GM12878 (cell line): ENCODE measurements at regions not wholly inside any gene's neighbourhood (a gene's known extent, or its start where the extent isn't known, plus 50 kb on each side); places are given as distances from the start of the nearest gene placed in this dataset.

Experiments used
- BCL11A ChIP-seq: IDR thresholded peaks from 2 replicates; pipeline ENCODE4 v1.6.1; 2011; ENCODE audit warnings: low read depth, low read length
- BRCA1 ChIP-seq: IDR thresholded peaks from 2 replicates; pipeline ENCODE4 v1.6.1; 2011; ENCODE audit warnings: low read depth, low read length, improper control_type of control experiment
- IKZF2 ChIP-seq, 2 experiments: fragments of 450-650 bp; IDR thresholded peaks; 2 replicates each; pipeline ENCODE4 v1.6.1; 2017; ENCODE audit warnings: mild to moderate bottlenecking in 2 of 2, moderate library complexity in 2 of 2
- NR2F1 ChIP-seq: fragments of 450-650 bp; conservative IDR thresholded peaks from 2 replicates; pipeline ENCODE4 v1.6.1; 2017; ENCODE audit warnings: mild to moderate bottlenecking
- NRF1 ChIP-seq: conservative IDR thresholded peaks from 2 replicates; pipeline ENCODE4 v1.6.1; 2011; ENCODE audit warnings: mild to moderate bottlenecking, low read depth, low read length, improper control_type of control experiment
- SMAD1 ChIP-seq: fragments of 450-650 bp; IDR thresholded peaks from 2 replicates; pipeline ENCODE4 v1.6.1; 2018; ENCODE audit warnings: mild to moderate bottlenecking, low read depth; ENCODE audit not compliant: partially characterized antibody
- TF ChIP-seq, protein P1 (sequence below): IDR thresholded peaks from 2 replicates; pipeline ENCODE4 v1.6.1; 2012; ENCODE audit warnings: improper control_type of control experiment, low read depth, low read length; ENCODE audit not compliant: insufficient replicate concordance
- TF ChIP-seq, protein P2 (sequence below), 3 experiments: IDR thresholded peaks in 2 of 3; conservative IDR thresholded peaks in 1 of 3; 2 replicates each; pipeline ENCODE4 v1.5.1; 2011; ENCODE audit warnings: low read depth in 3 of 3, low read length in 3 of 3, mild to moderate bottlenecking in 3 of 3, control low read depth in 2 of 3, moderate library complexity in 2 of 3, inconsistent platforms in 1 of 3, mixed read lengths in 1 of 3; ENCODE audit not compliant: control insufficient read depth in 2 of 3, insufficient read depth in 1 of 3; ENCODE audit errors: extremely low read depth in 1 of 3

DNA sequence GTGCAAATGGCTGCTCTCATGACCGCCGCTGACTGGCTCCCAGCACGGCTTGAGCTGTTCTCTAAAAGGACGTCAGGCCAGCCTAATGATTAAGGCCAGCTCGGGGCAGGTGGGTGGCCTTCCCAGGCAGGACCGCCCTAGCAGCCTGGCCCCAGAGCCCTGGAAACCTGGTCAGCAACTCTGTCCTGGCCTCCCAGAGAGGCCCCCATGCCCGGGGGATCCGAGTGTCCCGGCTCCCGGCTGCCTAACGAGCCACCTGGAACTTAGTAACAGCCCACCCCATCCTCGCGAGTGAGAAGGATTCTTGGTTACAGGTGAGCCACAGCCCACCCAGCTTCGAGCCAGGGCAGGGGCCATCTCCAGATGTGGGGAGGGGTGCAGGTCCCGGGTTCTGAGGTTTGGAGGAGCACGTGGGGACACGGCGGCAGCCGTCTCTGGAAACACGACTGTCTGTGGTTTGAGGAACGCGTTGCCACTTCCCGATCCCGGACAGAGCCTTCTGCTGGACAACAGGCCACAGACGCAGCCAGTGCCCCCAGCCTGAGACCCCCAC, 73.8 kb upstream of the FBRSL1 start (continued):
- TF ChIP-seq, protein P1, sequence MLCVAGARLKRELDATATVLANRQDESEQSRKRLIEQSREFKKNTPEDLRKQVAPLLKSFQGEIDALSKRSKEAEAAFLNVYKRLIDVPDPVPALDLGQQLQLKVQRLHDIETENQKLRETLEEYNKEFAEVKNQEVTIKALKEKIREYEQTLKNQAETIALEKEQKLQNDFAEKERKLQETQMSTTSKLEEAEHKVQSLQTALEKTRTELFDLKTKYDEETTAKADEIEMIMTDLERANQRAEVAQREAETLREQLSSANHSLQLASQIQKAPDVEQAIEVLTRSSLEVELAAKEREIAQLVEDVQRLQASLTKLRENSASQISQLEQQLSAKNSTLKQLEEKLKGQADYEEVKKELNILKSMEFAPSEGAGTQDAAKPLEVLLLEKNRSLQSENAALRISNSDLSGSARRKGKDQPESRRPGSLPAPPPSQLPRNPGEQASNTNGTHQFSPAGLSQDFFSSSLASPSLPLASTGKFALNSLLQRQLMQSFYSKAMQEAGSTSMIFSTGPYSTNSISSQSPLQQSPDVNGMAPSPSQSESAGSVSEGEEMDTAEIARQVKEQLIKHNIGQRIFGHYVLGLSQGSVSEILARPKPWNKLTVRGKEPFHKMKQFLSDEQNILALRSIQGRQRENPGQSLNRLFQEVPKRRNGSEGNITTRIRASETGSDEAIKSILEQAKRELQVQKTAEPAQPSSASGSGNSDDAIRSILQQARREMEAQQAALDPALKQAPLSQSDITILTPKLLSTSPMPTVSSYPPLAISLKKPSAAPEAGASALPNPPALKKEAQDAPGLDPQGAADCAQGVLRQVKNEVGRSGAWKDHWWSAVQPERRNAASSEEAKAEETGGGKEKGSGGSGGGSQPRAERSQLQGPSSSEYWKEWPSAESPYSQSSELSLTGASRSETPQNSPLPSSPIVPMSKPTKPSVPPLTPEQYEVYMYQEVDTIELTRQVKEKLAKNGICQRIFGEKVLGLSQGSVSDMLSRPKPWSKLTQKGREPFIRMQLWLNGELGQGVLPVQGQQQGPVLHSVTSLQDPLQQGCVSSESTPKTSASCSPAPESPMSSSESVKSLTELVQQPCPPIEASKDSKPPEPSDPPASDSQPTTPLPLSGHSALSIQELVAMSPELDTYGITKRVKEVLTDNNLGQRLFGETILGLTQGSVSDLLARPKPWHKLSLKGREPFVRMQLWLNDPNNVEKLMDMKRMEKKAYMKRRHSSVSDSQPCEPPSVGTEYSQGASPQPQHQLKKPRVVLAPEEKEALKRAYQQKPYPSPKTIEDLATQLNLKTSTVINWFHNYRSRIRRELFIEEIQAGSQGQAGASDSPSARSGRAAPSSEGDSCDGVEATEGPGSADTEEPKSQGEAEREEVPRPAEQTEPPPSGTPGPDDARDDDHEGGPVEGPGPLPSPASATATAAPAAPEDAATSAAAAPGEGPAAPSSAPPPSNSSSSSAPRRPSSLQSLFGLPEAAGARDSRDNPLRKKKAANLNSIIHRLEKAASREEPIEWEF, result no peak
- TF ChIP-seq BCL11A, result no peak
- TF ChIP-seq NR2F1, result no peak
- TF ChIP-seq SMAD1, result no peak
- TF ChIP-seq BRCA1, result no peak
- TF ChIP-seq IKZF2 (IDR thresholded peaks at IDR 0.05), result no peak
- no peak for TF ChIP-seq NRF1
- TF ChIP-seq, protein P2, sequence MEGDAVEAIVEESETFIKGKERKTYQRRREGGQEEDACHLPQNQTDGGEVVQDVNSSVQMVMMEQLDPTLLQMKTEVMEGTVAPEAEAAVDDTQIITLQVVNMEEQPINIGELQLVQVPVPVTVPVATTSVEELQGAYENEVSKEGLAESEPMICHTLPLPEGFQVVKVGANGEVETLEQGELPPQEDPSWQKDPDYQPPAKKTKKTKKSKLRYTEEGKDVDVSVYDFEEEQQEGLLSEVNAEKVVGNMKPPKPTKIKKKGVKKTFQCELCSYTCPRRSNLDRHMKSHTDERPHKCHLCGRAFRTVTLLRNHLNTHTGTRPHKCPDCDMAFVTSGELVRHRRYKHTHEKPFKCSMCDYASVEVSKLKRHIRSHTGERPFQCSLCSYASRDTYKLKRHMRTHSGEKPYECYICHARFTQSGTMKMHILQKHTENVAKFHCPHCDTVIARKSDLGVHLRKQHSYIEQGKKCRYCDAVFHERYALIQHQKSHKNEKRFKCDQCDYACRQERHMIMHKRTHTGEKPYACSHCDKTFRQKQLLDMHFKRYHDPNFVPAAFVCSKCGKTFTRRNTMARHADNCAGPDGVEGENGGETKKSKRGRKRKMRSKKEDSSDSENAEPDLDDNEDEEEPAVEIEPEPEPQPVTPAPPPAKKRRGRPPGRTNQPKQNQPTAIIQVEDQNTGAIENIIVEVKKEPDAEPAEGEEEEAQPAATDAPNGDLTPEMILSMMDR (IDR thresholded peaks at IDR 0.05 in 2 of 3, conservative IDR thresholded peaks at IDR 0.05 in 1 of 3; ENCODE audit: control insufficient read depth in 2 of 3, extremely low read depth in 1 of 3, insufficient read depth in 1 of 3, low read depth in 3 of 3, low read length in 3 of 3), result no peak
